Liver (tissue), 8 donors: ENCODE measurements at regions not wholly inside any gene's neighbourhood (a gene's known extent, or its start where the extent isn't known, plus 50 kb on each side); places are given as distances from the start of the nearest gene placed in this dataset.

Experiments
- DNase-seq: peaks from one replicate; pipeline ENCODE4 v3.0.0-alpha.2; 2017; ENCODE audit warnings: low spot score
- H3K27ac ChIP-seq, 2 donors: one replicate each; pipeline ENCODE4 v1.7.0; 2013; ENCODE audit warnings: inconsistent platforms in 2 of 2, low read length in 2 of 2, control low read depth in 1 of 2, low read depth in 1 of 2, mild to moderate bottlenecking in 1 of 2
- H3K27me3 ChIP-seq, 4 donors: one replicate each; pipeline versions ENCODE4 v1.6.1 to v1.7.0; 2013; ENCODE audit warnings: low read length in 3 of 4, inconsistent platforms in 1 of 4, mild to moderate bottlenecking in 1 of 4, moderate library complexity in 1 of 4; ENCODE audit not compliant: control insufficient read depth in 4 of 4, insufficient read depth in 4 of 4
- H3K36me3 ChIP-seq, 4 donors: one replicate each; pipeline versions ENCODE4 v1.6.1 to v1.7.0; 2013; ENCODE audit warnings: low read length in 3 of 4, mild to moderate bottlenecking in 3 of 4, low read depth in 1 of 4, moderate library complexity in 1 of 4; ENCODE audit not compliant: control insufficient read depth in 4 of 4, insufficient read depth in 3 of 4
- H3K4me1 ChIP-seq, 4 donors: one replicate each; pipeline versions ENCODE4 v1.6.1 to v1.7.0; 2013; ENCODE audit warnings: low read length in 3 of 4, mild to moderate bottlenecking in 3 of 4, moderate library complexity in 1 of 4; ENCODE audit not compliant: control insufficient read depth in 4 of 4, insufficient read depth in 4 of 4
- H3K4me3 ChIP-seq, 3 donors: one replicate each; pipeline versions ENCODE4 v1.6.1 to v1.7.0; 2013; ENCODE audit warnings: low read length in 3 of 3, control low read depth in 1 of 3, low read depth in 1 of 3, mild to moderate bottlenecking in 1 of 3
- H3K9ac ChIP-seq, 2 donors: one replicate each; pipeline ENCODE4 v1.7.0; 2013; ENCODE audit warnings: low read length in 2 of 2, mild to moderate bottlenecking in 2 of 2, moderate library complexity in 2 of 2, control low read depth in 1 of 2, low read depth in 1 of 2
- H3K9me3 ChIP-seq, 4 donors: one replicate each; pipeline versions ENCODE4 v1.6.1 to v1.7.0; 2013; ENCODE audit warnings: low read length in 3 of 4; ENCODE audit not compliant: control insufficient read depth in 4 of 4
- EGR1 ChIP-seq, 2 donors: IDR thresholded peaks; 2 replicates each; pipeline ENCODE4 v1.6.1; 2016 to 2018; ENCODE audit warnings: antibody characterized with exemption in 2 of 2, low read depth in 2 of 2
- FOXA1 ChIP-seq: IDR thresholded peaks from 2 replicates; pipeline ENCODE4 v1.6.1; 2016; ENCODE audit warnings: antibody characterized with exemption
- FOXA2 ChIP-seq: IDR thresholded peaks from 2 replicates; pipeline ENCODE4 v1.6.1; 2016; ENCODE audit warnings: antibody characterized with exemption
- GABPA ChIP-seq, 2 donors: IDR thresholded peaks in 1 of 2; conservative IDR thresholded peaks in 1 of 2; 2 replicates each; pipeline ENCODE4 v1.6.1; 2016; ENCODE audit warnings: antibody characterized with exemption in 2 of 2, mild to moderate bottlenecking in 1 of 2, moderate library complexity in 1 of 2
- HNF4A ChIP-seq, 2 donors: conservative IDR thresholded peaks; 2 replicates each; pipeline ENCODE4 v1.6.1; 2016; ENCODE audit warnings: antibody characterized with exemption in 2 of 2, mild to moderate bottlenecking in 2 of 2
- HNF4G ChIP-seq: IDR thresholded peaks from 2 replicates; pipeline ENCODE4 v1.6.1; 2016; ENCODE audit warnings: antibody characterized with exemption
- JUND ChIP-seq, 2 donors: IDR thresholded peaks; 2 replicates each; pipeline ENCODE4 v1.6.1; 2016; ENCODE audit warnings: antibody characterized with exemption in 2 of 2
- NR2F2 ChIP-seq: IDR thresholded peaks from 2 replicates; pipeline ENCODE4 v1.6.1; 2016; ENCODE audit warnings: antibody characterized with exemption
- RAD21 ChIP-seq, 2 donors: IDR thresholded peaks; 2 replicates each; pipeline ENCODE4 v1.6.1; 2016; ENCODE audit warnings: antibody characterized with exemption in 2 of 2, mild to moderate bottlenecking in 2 of 2
- RXRA ChIP-seq, 2 donors: IDR thresholded peaks; 2 replicates each; pipeline ENCODE4 v1.6.1; 2017 to 2018; ENCODE audit warnings: antibody characterized with exemption in 2 of 2, mild to moderate bottlenecking in 1 of 2
- SP1 ChIP-seq: IDR thresholded peaks from 2 replicates; pipeline ENCODE4 v1.6.1; 2018; ENCODE audit warnings: antibody characterized with exemption, mild to moderate bottlenecking
- TAF1 ChIP-seq: conservative IDR thresholded peaks from 2 replicates; pipeline ENCODE4 v1.6.1; 2016; ENCODE audit warnings: antibody characterized with exemption, mild to moderate bottlenecking
- YY1 ChIP-seq: IDR thresholded peaks from 2 replicates; pipeline ENCODE4 v1.6.1; 2016; ENCODE audit warnings: antibody characterized with exemption, mild to moderate bottlenecking
- WGBS: extraction: QIAGEN DNeasy Blood & Tissue Kit; methylation state at CpG from one replicate; pipeline ENCODE4 v1.1.7; 2013; 5-methylcytosine and 5-hydroxymethylcytosine counted together
- TF ChIP-seq, protein P1 (sequence below): fragments of 150-350 bp; IDR thresholded peaks from 2 replicates; pipeline ENCODE4 v1.5.1; 2017; ENCODE audit warnings: improper control_type of control experiment, low read depth, low read length; ENCODE audit not compliant: missing input control
- TF ChIP-seq, protein P2 (sequence below): IDR thresholded peaks from 2 replicates; pipeline ENCODE4 v1.6.1; 2016; ENCODE audit warnings: antibody characterized with exemption
- TF ChIP-seq, protein P3 (sequence below): IDR thresholded peaks from 2 replicates; pipeline ENCODE4 v1.6.1; 2016; ENCODE audit warnings: antibody characterized with exemption
- TF ChIP-seq, protein P4 (sequence below): IDR thresholded peaks from 2 replicates; pipeline ENCODE4 v1.6.1; 2016; ENCODE audit warnings: antibody characterized with exemption
- TF ChIP-seq, protein P5 (sequence below): IDR thresholded peaks from 2 replicates; pipeline ENCODE4 v1.6.1; 2016; ENCODE audit warnings: antibody characterized with exemption, mild to moderate bottlenecking
- donor health status: healthy.
- donor health status: healthy.
- donor health status: healthy.
- donor health status: healthy.
- donor health status: healthy.

DNA sequence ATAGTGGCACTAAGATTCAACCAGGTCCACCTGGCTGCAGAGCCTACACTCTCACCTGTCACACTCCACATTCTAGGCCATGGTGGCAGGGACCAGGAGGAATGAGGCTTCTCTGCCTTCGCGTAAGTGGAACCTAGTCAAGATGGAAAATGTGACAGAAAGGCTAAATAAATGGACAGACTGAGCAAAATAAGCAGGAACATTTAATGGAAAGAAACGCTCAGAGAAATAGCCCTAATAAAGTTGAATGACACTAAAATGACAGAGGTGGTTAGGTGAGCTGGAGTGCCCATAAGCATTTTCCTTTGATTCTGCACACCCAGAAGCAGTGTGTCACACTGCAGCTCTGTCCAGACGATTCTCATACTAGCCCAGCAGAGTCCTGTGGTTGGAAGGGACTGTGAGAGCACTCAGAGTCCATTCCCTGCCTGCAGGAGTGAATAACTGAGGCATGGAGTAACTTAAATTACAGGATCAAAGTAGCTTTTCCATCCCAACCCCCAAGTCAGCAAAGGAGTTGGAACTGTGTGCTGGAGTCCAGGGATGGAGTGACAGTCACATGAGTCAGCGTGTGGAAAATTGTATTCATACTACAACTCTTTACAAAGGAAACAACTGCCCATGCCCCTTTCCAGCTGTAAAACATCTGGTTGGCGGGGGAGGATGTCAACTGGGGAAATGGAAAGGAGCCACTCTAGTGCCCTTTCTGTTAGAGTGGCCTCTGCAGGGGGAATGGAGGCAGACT is 105.4 kb upstream of the LGALSL start:
- no peaks in the 10 kb centered on the region for H3K4me1 ChIP-seq
- no peak overlapping the region for H3K9ac ChIP-seq
- TF ChIP-seq, protein P1, sequence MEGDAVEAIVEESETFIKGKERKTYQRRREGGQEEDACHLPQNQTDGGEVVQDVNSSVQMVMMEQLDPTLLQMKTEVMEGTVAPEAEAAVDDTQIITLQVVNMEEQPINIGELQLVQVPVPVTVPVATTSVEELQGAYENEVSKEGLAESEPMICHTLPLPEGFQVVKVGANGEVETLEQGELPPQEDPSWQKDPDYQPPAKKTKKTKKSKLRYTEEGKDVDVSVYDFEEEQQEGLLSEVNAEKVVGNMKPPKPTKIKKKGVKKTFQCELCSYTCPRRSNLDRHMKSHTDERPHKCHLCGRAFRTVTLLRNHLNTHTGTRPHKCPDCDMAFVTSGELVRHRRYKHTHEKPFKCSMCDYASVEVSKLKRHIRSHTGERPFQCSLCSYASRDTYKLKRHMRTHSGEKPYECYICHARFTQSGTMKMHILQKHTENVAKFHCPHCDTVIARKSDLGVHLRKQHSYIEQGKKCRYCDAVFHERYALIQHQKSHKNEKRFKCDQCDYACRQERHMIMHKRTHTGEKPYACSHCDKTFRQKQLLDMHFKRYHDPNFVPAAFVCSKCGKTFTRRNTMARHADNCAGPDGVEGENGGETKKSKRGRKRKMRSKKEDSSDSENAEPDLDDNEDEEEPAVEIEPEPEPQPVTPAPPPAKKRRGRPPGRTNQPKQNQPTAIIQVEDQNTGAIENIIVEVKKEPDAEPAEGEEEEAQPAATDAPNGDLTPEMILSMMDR = no peak
- TF ChIP-seq HNF4G (no peak), SP1 (no peak), RXRA (IDR thresholded peaks at IDR 0.05) (no peak), FOXA1 (no peak), RAD21 (IDR thresholded peaks at IDR 0.05) (no peak), FOXA2 (no peak), TAF1 (no peak), HNF4A (conservative IDR thresholded peaks at IDR 0.05) (no peak), JUND (IDR thresholded peaks at IDR 0.05) (no peak), NR2F2 (no peak), YY1 (no peak), GABPA (IDR thresholded peaks at IDR 0.05 in 1 of 2, conservative IDR thresholded peaks at IDR 0.05 in 1 of 2) (no peak), EGR1 (IDR thresholded peaks at IDR 0.05; ENCODE audit: low read depth in 2 of 2) (no peak)
- TF ChIP-seq, protein P2, sequence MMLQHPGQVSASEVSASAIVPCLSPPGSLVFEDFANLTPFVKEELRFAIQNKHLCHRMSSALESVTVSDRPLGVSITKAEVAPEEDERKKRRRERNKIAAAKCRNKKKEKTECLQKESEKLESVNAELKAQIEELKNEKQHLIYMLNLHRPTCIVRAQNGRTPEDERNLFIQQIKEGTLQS = no peak
- TF ChIP-seq, protein P3, sequence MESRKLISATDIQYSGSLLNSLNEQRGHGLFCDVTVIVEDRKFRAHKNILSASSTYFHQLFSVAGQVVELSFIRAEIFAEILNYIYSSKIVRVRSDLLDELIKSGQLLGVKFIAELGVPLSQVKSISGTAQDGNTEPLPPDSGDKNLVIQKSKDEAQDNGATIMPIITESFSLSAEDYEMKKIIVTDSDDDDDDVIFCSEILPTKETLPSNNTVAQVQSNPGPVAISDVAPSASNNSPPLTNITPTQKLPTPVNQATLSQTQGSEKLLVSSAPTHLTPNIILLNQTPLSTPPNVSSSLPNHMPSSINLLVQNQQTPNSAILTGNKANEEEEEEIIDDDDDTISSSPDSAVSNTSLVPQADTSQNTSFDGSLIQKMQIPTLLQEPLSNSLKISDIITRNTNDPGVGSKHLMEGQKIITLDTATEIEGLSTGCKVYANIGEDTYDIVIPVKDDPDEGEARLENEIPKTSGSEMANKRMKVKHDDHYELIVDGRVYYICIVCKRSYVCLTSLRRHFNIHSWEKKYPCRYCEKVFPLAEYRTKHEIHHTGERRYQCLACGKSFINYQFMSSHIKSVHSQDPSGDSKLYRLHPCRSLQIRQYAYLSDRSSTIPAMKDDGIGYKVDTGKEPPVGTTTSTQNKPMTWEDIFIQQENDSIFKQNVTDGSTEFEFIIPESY = no peak
- TF ChIP-seq, protein P4, sequence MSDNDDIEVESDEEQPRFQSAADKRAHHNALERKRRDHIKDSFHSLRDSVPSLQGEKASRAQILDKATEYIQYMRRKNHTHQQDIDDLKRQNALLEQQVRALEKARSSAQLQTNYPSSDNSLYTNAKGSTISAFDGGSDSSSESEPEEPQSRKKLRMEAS = no peak
- TF ChIP-seq, protein P5, sequence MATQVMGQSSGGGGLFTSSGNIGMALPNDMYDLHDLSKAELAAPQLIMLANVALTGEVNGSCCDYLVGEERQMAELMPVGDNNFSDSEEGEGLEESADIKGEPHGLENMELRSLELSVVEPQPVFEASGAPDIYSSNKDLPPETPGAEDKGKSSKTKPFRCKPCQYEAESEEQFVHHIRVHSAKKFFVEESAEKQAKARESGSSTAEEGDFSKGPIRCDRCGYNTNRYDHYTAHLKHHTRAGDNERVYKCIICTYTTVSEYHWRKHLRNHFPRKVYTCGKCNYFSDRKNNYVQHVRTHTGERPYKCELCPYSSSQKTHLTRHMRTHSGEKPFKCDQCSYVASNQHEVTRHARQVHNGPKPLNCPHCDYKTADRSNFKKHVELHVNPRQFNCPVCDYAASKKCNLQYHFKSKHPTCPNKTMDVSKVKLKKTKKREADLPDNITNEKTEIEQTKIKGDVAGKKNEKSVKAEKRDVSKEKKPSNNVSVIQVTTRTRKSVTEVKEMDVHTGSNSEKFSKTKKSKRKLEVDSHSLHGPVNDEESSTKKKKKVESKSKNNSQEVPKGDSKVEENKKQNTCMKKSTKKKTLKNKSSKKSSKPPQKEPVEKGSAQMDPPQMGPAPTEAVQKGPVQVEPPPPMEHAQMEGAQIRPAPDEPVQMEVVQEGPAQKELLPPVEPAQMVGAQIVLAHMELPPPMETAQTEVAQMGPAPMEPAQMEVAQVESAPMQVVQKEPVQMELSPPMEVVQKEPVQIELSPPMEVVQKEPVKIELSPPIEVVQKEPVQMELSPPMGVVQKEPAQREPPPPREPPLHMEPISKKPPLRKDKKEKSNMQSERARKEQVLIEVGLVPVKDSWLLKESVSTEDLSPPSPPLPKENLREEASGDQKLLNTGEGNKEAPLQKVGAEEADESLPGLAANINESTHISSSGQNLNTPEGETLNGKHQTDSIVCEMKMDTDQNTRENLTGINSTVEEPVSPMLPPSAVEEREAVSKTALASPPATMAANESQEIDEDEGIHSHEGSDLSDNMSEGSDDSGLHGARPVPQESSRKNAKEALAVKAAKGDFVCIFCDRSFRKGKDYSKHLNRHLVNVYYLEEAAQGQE = no peak
- no peak overlapping the region for H3K4me3 ChIP-seq
- no peak overlapping the region for H3K27ac ChIP-seq
- H3K36me3 ChIP-seq = no peaks in the 10 kb centered on the region
- H3K9me3 ChIP-seq = no peaks in the 10 kb centered on the region
- DNase-seq = no peak
- WGBS = 79% methylated on average over 6 of the region's 6 CpGs
- H3K27me3 ChIP-seq = no peaks in the 10 kb centered on the region
